ENCODE measurements at regions not wholly inside any gene's neighbourhood (a gene's known extent, or its start where the extent isn't known, plus 50 kb on each side); places are given as distances from the start of the nearest gene placed in this dataset.
A peak's percentile ranks its signal among the peaks of the same experiment; 100 is the strongest.
"Not testable (repeated sequence)": the region's sequence is repeated elsewhere in the genome, so short reads cannot be mapped to it uniquely, and the experiment has no call there.

DNA sequence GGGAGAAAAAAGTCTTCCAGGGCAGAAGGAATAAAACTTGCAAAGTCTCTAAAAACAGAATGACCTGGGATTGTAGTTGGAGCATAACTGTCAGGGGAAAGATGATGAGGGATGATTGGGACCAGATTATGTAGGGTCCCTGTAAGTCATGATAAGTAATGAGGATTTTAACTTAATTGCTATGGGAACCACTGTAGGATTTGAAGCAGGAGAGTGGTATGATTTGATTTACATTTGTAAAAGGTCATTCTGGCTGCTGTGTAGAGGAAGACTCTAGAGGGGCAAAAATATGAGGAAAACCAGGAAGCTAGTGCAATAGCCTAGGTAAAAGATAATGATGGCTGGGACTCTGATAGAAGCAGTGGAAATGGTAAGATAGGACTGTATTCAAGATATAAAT, 900.2 kb downstream of the DIAPH3 start:
- intact Hi-C loops (cut with DNase I) = no loop called here
- DNase-seq (ENCODE audit: missing footprints) = no peak
- no peak for ATAC-seq

DNA sequence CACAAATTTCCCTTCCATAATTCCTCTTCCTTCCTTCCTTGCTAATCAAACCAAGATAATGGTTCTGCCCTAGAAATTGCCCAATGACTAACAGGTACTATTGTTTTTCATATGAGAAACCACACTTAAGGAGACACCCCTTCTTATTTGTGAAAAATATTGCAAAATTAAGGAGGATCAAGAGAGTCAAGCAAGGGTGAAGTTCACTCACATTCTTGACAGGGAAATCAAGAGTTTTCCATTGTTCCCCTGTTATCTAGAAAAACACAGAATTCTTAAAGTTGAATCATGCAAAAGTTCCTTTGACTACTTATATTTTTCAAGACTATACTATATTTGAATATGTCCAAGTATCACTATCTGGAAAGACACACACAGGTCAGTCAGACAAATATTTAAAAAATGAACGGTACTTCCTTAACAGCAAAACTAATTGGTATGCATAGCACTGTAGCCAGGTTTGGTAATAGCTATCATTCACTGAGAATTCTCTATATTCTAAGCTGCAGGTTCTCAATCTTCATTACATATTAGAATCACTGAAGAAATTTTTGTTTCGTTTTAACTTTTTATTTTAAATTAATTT, 897.2 kb downstream of the DIAPH3 start:
- intact Hi-C loops (cut with DNase I) = no loop called here
- ATAC-seq = no peak
- DNase-seq (ENCODE audit: missing footprints) = no peak

DNA sequence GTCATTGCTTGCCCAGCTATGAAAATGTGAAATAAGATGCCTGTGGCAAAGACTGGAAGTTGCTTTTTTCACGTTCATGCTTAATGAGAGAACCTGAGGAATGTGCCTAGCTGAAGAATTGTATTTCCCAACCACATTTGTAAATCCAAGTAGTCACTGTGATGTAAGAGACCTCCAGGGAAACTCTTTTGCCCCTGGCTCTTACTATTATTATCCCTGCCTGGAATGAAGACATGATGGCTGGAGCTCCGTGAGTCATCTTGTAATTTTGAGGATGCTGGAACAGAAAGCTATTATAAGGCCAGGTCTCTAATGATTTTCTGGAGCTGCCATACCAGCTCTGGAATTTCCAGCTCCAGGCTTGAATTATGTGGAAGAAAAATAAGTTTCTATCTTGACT, 894.3 kb downstream of the DIAPH3 start:
- intact Hi-C loops (cut with DNase I) = no loop called here
- DNase-seq (ENCODE audit: missing footprints) = no peak

DNA sequence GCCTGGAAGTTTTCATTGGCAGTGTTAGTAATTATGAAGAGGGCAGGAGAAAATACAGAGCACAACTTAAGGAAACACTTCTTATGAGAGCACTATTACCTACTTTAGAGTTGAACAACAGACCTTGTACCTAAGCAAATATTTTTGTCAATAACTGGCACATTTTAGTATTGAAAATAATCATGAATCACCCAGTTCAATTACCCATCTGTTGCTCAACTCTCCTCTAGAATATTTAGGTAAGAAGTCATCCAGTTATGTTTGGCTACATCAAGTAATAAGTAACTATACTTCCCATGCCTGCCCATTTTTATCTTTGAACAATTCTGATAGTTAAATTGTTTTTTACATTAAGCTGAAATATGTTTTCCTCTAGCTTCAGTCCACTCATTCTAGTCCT, 893.4 kb downstream of the DIAPH3 start:
- ATAC-seq (no peak), DNase-seq (ENCODE audit: missing footprints) (no peak)
- intact Hi-C loops (cut with DNase I) = no loop called here

More for the DNA sequence above, 894.3 kb downstream of the DIAPH3 start:
- ATAC-seq = no peak

DNA sequence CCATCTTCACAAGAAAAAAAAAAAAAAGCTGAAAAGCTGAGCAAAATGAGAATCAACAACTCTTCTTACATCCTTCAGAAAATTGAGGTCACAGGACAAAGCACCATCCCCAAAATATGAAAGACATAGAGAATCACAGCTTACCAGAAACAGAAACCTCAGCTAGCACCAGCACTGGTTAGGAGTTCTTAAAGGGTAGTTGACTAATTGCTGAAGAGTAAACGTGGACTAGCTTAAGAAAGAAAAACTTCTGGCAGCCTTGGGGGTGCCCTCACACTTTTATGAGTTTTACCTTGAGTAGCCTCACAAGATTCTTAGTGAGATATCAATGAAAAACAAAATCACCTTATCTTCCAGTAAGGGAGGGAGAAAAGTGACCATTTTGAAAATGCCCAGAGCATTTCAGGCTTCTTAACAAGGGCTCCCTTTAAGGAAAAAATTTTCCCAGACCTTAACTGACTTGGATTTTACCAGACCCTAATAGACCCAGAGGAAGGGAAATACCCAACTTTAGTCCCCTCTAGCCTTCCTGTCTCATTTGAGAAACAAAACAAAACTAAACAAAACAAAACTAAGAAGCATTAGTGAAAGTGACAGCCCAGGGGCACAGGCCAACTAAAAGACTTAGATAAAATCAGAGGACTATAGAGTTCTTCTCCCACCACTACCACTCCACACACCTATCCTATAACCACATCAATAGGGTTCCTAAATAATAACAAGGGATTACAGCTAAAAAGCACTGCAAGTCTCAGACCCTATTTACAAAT, 888.6 kb downstream of the DIAPH3 start:
- ATAC-seq (no peak), DNase-seq (ENCODE audit: missing footprints) (no peak)
- intact Hi-C loops (cut with DNase I) = no loop called here

DNA sequence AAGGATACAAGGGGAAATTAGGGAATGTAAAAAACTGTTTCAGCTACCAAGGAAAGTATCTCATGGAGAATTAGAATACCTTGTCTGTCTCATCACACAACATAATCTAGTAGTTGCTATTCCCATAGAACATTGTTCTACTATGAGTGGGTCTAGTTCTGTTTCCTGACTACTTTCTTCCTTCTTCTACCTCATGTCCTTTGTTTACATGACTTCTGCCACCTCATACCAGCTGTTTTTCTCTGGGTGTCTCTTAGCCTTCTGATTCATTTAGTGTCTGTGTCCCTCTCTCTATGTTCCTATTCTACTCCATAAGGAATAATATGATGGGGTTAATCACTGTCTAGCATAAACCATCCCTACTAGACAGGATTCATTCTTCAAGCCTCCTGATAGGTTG, 887.3 kb downstream of the DIAPH3 start:
- ATAC-seq (no peak), DNase-seq (ENCODE audit: missing footprints) (no peak)
- intact Hi-C loops (cut with DNase I) = no loop called here

DNA sequence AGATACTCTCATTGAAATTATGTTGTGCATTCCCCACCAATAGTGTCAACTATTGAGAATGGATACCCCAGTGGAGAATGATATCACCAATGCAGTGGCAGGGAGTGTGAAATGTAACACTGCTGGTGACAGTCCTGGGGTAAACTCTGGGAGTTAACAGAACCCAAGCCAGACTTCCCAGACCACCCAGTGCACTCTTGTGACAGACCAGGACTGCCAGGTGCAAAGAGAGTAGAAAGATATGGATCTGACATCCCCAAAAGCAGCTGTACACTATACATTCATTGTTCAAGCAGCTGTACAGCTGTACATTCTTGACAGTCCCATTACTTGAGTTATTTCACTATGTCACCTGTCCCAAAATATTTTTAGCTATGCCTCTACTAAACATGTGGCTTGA, 886.6 kb downstream of the DIAPH3 start:
- no peak for ATAC-seq
- DNase-seq (ENCODE audit: missing footprints) = no peak
- intact Hi-C loops (cut with DNase I) = no loop called here

DNA sequence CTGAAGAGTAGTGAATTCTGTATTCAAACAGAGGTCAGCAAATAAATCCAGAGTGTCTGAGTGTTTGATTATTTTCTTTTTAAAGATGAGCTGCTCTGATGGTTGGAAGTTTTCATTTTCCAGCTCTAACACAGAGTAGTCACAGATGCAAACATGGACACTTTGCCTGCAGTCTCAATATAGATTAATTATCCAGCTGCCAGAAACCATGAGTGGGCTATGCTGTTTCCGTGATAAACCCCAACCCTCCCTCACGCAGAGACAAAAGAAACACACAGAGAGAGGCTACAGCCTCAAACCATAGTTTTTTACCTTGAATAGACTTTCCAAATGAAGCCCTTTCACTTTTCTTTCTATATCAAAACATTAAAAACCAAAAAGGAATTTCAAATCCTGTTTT, 884.7 kb downstream of the DIAPH3 start:
- intact Hi-C loops (cut with DNase I) = no loop called here
- ATAC-seq (no peak), DNase-seq (ENCODE audit: missing footprints) (no peak)

DNA sequence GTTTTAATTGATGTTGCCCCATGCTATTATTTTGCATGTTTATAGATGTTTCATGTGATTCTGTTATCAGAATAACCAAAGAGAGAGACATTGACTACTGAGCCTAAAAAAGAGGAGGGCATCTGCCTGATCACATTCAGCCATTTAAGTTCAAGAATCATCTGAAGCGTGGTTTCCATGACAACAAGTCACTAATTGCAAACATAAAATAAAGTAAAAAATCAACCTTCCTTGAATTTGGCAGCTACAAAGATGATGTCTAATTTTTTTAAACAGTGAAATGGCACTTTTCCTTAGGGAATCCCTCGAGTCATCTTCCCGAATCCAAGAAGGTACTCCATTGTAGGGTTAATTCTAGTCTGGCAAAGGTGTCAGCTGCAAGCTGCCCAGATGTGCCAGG, 884.2 kb downstream of the DIAPH3 start:
- intact Hi-C loops (cut with DNase I) = no loop called here
- ATAC-seq (no peak), DNase-seq (ENCODE audit: missing footprints) (no peak)

DNA sequence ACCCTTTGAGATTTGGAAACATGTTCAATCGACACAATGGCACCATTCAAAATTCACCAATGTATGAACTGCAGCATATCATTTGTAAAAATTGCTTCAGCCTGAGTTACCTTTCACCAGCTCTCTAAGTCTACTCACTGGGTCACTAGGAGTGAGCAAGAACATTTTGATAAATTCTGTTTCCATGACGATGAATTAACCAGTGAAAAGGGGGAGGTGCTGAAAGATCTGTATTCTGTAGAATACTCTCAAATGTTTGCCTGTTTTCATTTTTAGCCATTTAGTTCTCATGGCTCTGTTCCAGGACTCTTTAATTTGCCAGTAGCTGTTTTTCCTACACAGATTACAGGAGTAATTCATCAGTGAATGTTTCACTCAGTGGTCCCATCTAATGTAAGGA, 883.4 kb downstream of the DIAPH3 start:
- no peak for DNase-seq (ENCODE audit: missing footprints)
- intact Hi-C loops (cut with DNase I) = no loop called here
- no peak for ATAC-seq

DNA sequence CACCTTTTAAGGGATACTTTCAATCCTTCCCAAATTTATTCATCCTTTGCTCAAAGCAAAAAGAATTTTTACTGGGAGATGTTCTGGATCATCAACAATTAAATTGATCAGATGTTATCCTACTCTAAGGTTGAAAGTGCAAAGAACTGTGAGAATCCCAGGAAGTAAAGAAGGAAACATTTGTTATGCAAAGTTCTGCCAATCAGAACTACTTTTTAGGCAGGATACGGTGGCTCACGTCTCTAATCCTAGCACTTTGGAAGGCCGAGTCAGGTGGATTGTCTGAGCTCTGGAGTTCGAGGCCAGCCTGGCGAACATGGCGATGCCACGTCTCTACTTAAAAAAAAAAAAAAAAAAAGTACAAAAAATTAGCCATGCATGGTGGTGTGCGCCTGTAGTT, 882.3 kb downstream of the DIAPH3 start:
- DNase-seq (ENCODE audit: missing footprints) = no peak
- no peak for ATAC-seq
- intact Hi-C loops (cut with DNase I) = no loop called here

DNA sequence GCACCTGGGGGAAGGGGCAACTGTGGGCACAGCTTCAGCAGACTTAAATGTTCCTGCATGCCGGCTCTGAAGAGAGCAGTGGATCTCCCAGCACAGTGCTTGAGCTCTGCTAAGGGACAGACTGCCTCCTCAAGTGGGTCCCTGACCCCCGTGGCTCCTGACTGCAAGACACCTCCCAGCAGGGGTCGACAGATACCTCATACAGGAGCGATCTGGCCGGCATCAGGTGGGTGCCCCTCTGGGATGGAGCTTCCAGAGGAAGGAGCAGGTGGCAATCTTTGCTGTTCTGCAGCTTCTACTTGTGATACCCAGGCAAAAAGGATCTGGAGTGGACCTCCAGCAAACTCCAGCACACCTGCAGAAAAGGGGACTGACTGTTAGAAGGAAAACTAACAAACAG, 871.5 kb downstream of the DIAPH3 start:
- intact Hi-C loops (cut with DNase I); DNase-seq (ENCODE audit: missing footprints); ATAC-seq: not testable (repeated sequence)

DNA sequence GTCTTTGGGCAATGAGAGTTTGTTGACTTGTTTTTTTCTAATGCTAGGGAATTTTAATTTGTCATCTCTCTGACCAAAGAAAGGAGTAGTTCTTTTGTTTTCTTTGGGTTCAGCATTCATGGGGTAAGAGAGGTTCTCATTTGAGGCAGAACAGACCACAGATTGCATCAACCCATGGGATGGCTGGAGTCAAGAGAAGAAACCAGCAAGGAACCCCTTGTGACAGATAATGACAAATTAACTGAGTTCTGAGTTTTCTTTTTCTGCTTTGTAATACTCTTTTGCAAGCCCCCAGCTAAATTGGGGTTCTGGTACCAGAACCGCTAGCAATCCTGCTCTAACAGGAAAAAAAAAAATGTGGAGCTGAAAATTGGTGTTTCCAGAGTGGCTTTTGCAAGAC, 864.1 kb downstream of the DIAPH3 start:
- DNase-seq (ENCODE audit: missing footprints) (no peak), ATAC-seq (no peak)
- intact Hi-C loops (cut with DNase I) = no loop called here

DNA sequence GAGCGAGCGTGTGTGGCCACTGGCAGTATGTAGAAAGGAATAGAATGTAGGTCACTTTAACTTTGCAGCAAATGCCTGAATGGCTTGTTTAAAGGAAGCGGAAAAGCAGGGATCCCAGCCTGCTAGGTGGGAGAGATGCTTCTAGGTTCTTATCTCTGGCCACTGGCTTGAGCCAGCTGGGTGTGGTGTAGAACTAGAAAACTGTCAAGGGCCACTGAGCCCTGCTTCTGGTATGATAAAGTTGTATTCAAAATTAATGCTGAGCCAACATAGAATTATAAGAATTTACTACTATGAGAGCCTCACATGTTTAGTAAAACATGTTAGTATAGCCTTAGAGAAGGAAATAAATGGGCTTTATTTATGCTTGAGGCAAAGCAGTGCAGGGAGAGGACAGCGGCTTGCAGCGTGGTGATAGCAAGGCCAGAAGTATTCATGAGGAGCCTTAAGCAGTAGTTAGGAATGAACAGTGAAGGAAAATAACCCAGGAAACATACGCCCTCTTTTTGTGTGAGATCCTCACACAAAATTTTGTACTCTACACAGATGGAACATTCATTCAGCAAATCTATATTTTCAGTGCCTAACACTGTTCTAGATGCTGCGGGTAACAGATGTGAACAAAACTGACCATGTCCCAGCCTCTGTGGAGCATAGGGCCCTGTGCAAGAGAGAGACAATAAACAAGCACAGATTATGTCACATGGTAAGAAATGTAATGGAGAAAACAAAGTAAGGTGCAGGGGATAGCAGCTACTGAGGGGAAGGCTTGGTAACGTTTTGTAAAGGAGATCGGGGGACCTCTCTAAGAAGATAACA, 863.2 kb downstream of the DIAPH3 start:
- no peak for DNase-seq (ENCODE audit: missing footprints)
- ATAC-seq = no peak

DNA sequence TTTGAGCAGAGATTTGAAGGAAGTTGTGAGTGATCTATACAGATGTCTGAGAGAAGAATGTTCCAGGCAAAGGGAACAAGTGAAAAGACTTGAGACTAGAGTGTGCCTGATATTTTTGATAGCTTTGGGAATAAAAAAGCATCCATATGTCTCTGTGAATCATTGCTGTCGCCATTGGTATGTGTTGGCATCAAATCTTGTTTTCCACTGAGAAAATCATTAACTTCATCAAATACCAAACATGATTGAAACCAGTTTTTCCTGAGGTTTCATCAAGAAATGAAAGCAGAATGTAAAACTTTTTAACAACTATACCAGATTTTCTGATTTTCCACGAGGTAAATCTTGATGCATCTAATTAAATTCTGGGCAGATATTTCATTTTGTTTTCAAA, 862.6 kb downstream of the DIAPH3 start:
- DNase-seq (ENCODE audit: missing footprints) (no peak), ATAC-seq (no peak)
- intact Hi-C loops (cut with DNase I) = no loop called here

More for the DNA sequence above, 863.2 kb downstream of the DIAPH3 start:
- intact Hi-C loops (cut with DNase I) = no loop called here

DNA sequence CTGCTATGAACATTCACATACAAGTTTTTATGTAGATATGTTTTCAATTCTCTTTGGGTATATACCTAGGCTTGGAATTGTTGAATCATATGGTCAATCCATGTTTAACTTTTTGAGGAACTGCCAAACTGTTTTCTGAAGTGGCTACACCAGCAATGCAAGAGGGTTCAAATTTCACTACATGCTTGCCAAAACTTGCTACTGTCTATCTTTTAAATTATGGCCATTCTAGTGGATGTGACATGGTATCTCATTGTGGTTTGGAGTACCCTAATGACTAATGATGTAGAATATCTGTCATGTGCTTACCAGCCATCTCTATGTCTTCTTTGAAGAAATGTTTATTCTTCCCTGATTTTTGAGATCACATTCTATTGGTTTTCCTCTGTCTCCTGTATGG, 860.3 kb downstream of the DIAPH3 start:
- no peak for ATAC-seq
- DNase-seq (ENCODE audit: missing footprints) = no peak
- intact Hi-C loops (cut with DNase I) = no loop called here

DNA sequence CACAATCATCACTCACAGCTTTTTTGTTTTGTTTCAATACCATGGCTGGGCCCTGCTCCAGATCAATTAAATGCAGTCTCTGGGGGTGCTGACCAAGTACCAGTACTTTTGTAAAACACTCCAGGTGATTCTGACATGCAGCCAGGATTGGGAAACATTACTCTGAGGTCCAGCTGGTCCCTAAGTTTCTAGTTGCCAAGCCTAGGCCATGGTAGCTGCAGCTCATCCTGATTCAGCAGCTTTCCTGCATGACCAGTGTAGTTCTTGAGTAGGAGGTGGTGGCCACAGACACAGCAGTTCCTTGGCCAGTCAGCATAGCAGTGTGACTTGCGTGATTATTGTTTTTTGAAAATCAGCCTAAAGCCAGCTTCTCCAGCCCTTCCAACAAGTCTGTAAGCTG, 859.1 kb downstream of the DIAPH3 start:
- no peak for DNase-seq (ENCODE audit: missing footprints)
- ATAC-seq = no peak
- intact Hi-C loops (cut with DNase I) = no loop called here

DNA sequence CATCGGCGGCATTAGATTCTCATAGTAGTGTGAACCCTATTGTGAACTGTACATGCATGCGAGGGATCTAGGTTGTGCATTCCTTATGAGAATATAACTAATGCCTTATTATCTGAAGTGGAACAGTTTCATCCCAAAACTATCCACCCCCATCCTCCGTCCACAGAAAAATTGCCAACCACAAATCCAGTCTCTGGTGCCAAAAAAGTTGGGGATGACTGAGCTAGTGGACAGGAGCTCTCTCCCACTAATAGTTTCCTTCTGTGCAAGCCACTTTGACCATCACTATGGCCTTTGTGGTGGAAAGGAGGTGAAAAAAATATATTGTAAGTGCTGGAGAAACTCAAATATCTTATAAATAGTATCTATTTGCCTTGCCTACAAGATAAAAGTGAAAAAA, 857.8 kb downstream of the DIAPH3 start:
- ATAC-seq (no peak), DNase-seq (ENCODE audit: missing footprints) (no peak)
- intact Hi-C loops (cut with DNase I) = no loop called here

DNA sequence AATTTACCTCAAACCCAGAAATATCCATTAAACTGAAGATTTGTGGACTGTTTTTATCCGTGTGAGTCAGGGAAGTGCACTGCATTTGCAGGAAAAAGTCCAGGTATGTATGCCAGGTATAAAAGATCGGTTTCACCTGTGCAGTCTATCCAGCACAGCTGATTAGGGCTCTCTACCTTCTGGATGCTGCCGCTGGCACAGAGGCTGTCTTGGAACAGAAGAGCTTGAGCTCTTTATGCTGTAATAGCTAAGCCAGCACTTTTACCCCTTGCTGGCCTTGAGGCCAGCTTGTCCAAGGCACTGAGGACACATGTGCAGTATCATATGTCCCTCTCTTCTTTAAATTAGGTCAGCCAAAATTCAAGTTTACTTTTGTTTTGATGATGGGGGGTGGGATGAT, 851.0 kb downstream of the DIAPH3 start:
- DNase-seq (ENCODE audit: missing footprints) (no peak), ATAC-seq (no peak)
- intact Hi-C loops (cut with DNase I) = no loop called here

DNA sequence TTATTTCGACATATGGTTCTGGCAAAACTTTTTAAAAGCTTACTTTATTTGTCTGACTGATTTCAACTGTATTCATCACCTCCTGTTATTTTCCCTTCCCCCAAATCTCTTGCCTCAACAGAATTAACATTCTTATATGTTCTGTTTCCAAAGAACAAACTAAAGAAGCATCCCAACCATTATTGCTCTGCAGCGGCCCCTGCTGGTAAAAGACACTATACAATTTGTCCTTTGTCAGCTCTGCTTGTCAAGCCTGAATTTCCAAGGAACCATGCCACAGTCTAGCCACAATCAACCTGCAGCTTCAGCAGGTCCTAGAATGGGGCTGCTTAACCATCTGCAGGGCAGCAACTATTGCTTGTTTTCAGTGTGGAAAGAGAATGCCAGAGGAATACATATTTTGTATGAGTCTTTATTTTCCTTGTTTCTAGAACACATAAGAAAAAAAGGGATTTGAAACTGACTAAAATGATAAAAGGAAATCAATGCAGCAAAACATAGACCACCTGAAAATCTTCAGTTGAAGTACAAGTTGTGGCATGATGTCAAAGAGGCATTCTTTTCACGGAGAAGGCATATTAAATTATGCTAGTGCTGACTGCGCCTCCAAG, 845.3 kb downstream of the DIAPH3 start:
- no peak for ATAC-seq
- intact Hi-C loops (cut with DNase I) = loop anchor here (5.0 kb wide), 1 partner anchor 1691 kb away; no protein-coding TSS in a partner anchor
- peak; percentile 78 for DNase-seq (ENCODE audit: missing footprints)
